ENCODE measurements at regions not wholly inside any gene's neighbourhood (a gene's known extent, or its start where the extent isn't known, plus 50 kb on each side); places are given as distances from the start of the nearest gene placed in this dataset.

DNA sequence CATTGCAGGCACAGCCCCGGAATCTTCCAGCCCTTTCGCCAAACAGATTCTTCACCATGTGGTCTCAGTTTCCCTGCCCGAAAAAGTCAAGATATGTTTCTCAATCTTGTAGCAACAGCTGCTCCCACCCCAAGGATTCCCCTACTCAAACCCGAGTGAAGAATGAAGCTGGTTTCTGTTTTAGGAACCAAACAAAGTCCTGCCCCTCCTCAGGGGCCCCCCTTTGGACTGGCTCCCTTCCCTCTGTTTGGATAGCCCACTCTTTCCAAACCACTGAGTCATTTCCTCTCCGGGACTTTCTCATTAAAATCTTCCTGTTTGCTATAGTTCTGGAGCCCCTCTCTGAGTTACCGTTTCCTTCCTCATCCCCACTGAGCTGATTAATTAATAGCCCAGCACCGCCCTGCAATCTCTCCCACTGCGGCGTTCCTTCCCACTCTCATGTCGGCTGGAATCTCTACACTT lies 100.9 kb downstream of the TSEN15 start:
- H3K4me1 ChIP-seq: no peaks in the 10 kb centered on the region
- no peaks in the 10 kb centered on the region for H3K36me3 ChIP-seq (ENCODE audit: low read depth, missing control alignments)
- peak overlapping the region in 1 of 2 donors; percentile 59 for H3K27ac ChIP-seq
- intact Hi-C loops (cut with DNase I; ENCODE audit: low total_unique reads): no loop called here
- H3K4me3 ChIP-seq: peak overlapping the region; percentile 15 to 38
- no peaks in the 10 kb centered on the region for H3K9me3 ChIP-seq
- DNase-seq: no peak
- no peaks in the 10 kb centered on the region for H3K27me3 ChIP-seq
- TF ChIP-seq, protein P1, sequence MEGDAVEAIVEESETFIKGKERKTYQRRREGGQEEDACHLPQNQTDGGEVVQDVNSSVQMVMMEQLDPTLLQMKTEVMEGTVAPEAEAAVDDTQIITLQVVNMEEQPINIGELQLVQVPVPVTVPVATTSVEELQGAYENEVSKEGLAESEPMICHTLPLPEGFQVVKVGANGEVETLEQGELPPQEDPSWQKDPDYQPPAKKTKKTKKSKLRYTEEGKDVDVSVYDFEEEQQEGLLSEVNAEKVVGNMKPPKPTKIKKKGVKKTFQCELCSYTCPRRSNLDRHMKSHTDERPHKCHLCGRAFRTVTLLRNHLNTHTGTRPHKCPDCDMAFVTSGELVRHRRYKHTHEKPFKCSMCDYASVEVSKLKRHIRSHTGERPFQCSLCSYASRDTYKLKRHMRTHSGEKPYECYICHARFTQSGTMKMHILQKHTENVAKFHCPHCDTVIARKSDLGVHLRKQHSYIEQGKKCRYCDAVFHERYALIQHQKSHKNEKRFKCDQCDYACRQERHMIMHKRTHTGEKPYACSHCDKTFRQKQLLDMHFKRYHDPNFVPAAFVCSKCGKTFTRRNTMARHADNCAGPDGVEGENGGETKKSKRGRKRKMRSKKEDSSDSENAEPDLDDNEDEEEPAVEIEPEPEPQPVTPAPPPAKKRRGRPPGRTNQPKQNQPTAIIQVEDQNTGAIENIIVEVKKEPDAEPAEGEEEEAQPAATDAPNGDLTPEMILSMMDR (IDR thresholded peaks at IDR 0.05): no peak
- TF ChIP-seq POLR2A (IDR thresholded peaks at IDR 0.05): no peak
- WGBS, 2 donors: 12 to 36% methylated on average over 10 of the region's 10 CpGs

DNA sequence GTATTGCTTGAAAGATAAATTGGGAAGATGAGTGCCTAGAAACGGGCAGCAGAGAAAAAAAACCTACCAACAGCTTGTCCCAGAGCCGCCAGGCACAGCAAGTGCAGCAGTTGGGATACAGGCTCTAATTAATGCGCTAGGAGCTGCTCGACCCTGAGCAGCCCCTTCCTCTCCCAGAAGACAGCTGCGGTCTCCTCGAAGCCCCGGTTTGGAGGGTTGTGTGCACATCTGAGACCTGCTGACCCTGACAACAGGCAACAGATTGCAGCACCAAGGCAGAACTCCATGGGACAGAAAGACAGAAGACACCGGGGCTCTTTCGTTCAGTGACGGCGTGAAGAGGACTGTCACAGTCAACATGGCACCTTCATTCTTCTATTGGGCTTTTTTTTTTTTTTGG lies 101.4 kb downstream of the TSEN15 start:
- WGBS, 2 donors: 30 to 38% methylated on average over 11 of the region's 11 CpGs

DNA sequence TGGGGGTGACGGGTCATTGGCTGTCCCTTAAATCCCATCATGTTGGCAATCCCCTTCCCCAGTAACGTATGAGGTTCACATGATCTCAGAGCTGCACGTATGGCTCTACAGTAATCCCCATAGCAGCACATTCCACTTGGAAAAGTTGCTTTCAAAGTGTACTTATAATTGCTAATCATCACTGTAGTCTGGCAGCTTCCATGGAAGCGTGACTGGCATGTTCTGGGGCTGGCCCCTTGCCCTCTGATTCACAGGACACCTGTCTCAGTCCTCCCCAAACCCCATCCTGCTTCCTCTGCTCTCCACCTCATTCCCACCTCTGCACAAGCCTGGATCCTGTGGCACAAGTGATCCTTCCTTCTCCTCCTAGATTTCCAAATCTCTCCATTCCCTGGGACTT lies 102.2 kb downstream of the TSEN15 start:
- TF ChIP-seq, protein P1 (IDR thresholded peaks at IDR 0.05): no peak
- no peak for TF ChIP-seq POLR2A (IDR thresholded peaks at IDR 0.05)
- no peaks in the 10 kb centered on the region for H3K27me3 ChIP-seq
- H3K4me1 ChIP-seq: no peaks in the 10 kb centered on the region
- DNase-seq: no peak
- H3K9me3 ChIP-seq: no peaks in the 10 kb centered on the region
- intact Hi-C loops (cut with DNase I; ENCODE audit: low total_unique reads): no loop called here
- no peak overlapping the region for H3K27ac ChIP-seq
- no peaks in the 10 kb centered on the region for H3K36me3 ChIP-seq (ENCODE audit: low read depth, missing control alignments)
- WGBS, 2 donors: 73 to 81% methylated on average over 4 of the region's 4 CpGs
- no peak overlapping the region for H3K4me3 ChIP-seq

More for the DNA sequence above, 101.4 kb downstream of the TSEN15 start:
- H3K4me3 ChIP-seq: peak overlapping the region; percentile 15 to 38
- no peaks in the 10 kb centered on the region for H3K4me1 ChIP-seq
- H3K9me3 ChIP-seq: no peaks in the 10 kb centered on the region
- H3K27ac ChIP-seq: peak overlapping the region in 1 of 2 donors; percentile 59
- no peaks in the 10 kb centered on the region for H3K36me3 ChIP-seq (ENCODE audit: low read depth, missing control alignments)
- H3K27me3 ChIP-seq: no peaks in the 10 kb centered on the region
- TF ChIP-seq, protein P1 (IDR thresholded peaks at IDR 0.05): no peak
- TF ChIP-seq POLR2A (IDR thresholded peaks at IDR 0.05): no peak
- intact Hi-C loops (cut with DNase I; ENCODE audit: low total_unique reads): no loop called here
- no peak for DNase-seq

DNA sequence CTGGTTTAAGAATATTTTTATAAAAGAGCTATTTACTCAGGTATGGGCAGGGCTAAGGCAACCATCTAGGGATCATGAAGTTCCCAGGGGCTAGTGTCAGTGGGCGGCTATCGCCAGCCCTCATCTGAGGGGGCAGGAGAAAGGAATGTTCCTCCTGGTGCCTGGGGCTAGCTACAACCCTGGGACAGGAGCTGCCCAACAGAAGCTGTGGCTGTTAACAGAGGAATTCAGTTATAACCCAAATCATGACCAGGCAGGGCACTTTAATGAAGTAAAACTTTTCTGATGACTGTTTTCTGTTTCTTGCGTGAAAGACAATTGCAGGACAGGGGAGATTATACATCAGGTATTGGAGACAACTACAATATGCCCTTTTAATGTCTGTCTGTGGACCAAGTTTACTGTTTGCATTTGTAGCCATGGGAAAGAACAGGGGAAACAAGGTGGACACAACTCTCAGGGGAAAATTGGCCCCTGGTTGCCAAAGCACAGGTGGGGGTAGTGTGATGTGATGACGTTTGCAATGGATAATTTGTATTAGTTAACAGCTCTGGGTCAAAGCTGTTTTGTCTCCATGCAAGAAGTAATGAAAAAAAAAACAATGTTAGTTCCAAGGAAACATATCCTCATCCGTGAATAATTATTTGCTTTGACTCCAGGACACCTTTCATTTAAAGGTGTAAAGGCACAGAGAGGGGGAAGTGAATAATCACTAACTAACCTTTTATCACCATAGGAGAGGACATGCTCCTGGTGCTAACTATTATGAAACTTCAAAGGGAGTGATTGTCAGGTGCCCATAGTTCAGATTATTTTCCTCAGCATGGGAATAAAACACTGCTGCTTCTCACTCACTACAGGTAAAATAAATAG lies 105.2 kb downstream of the TSEN15 start:
- Histone ChIP-seq H3K9me3 (no peaks in the 10 kb centered on the region), H3K27ac (no peak overlapping the region), H3K4me1 (no peaks in the 10 kb centered on the region), H3K27me3 (no peaks in the 10 kb centered on the region), H3K36me3 (ENCODE audit: low read depth, missing control alignments) (no peaks in the 10 kb centered on the region), H3K4me3 (no peak overlapping the region)
- intact Hi-C loops (cut with DNase I; ENCODE audit: low total_unique reads): no loop called here
- TF ChIP-seq POLR2A (IDR thresholded peaks at IDR 0.05): no peak
- TF ChIP-seq, protein P1 (IDR thresholded peaks at IDR 0.05): no peak
- DNase-seq: no peak
- 63 to 64% methylated on average over 5 of the region's 5 CpGs for WGBS, 2 donors

DNA sequence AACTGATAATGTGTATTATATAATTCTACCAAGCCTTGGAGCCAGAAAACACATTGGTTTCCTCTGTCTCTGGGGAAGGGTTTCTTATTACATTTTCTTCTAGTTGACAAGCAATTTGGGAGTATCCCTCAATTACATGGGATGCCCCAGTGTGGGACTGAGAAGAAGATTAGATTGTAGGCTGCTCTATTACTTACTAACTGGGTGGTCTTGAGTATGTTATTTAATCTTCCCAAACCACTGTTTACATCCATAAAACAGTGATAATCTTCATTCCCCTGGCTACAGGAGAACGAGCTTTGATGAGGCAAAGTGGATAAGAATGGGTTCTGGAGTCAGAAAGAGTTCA lies 105.8 kb downstream of the TSEN15 start:
- Histone ChIP-seq H3K4me3 (no peak overlapping the region), H3K27me3 (no peaks in the 10 kb centered on the region), H3K9me3 (no peaks in the 10 kb centered on the region), H3K4me1 (no peaks in the 10 kb centered on the region), H3K36me3 (ENCODE audit: low read depth, missing control alignments) (no peaks in the 10 kb centered on the region), H3K27ac (no peak overlapping the region)
- DNase-seq: no peak
- intact Hi-C loops (cut with DNase I; ENCODE audit: low total_unique reads): no loop called here
- WGBS, 2 donors: 38 to 57% methylated on average over 1 of the region's 1 CpG
- no peak for TF ChIP-seq POLR2A (IDR thresholded peaks at IDR 0.05)
- TF ChIP-seq, protein P1 (IDR thresholded peaks at IDR 0.05): no peak

Measured in testis (tissue), 2 donors.